ENCODE measurements at regions not wholly inside any gene's neighbourhood (a gene's known extent, or its start where the extent isn't known, plus 50 kb on each side); places are given as distances from the start of the nearest gene placed in this dataset.

- no peak for DNase-seq
These were observed 131.7 kb downstream of the PSMG1 start for GRCh38 chr21:39051588-39051949.

DNA sequence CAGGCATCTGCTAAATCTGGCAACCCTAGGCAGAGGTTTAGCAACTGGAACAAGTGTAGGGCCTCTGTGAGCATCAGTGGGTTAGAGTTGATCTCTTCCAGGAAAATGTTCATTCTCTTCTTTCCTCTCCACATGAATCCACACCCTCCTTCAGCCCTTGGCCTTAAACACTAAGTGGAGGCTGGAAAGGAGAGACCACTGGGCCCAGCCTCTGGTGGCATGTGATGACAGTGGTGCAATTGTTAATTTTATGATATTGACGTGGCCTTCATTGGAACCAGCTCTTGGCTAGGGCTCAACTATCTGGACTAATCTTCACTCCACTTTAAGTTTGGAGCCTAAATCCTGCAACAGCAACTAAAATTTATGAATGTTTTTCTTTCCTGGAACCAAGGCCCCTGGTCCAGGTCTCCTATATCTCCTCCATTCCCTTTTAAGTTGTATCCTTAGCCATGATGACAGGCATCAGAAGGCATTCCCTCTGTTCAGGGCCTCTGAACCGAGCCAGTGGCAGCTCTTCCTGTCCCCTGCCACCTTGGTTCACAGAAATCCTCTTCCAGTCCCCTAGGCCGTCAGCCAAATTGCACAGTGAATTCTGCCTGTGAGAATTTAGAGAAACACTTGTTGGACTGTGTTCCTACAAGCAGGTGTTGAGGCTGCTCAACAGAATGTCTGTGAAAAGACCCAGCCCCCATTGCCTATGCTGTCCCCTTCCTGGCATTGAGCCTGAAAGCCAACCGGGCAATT is 132.2 kb downstream of the PSMG1 start:
- DNase-seq: no peak

- no peak for DNase-seq
These were observed 134.7 kb downstream of the PSMG1 start for GRCh38 chr21:39048574-39048973.

- DNase-seq: no peak
These were observed 135.2 kb downstream of the PSMG1 start for GRCh38 chr21:39048064-39048463.

- DNase-seq: no peak
These were observed 136.2 kb downstream of the PSMG1 start for GRCh38 chr21:39047046-39047445.

- DNase-seq: no peak
These were observed 136.9 kb downstream of the PSMG1 start for GRCh38 chr21:39046236-39046916.

DNA sequence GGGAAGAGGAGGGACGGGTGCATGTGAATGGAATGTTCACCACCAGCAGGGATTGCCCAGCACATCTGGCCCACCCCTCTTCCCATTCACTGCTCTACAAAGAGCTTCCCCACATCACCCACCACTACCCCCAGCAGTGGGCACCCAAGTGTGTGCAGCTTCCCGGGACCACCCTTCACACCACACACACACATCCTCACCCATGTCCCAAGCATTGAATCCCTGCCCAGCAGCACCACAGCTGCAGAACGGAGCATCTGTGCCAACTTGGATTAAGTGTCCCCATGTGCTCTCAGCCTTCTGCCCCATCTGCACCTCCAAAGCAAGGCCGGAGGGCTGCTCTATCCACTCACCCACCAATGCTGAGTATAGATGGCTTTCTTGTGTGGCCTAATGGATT is 141.4 kb downstream of the PSMG1 start:
- no peak for DNase-seq

DNA sequence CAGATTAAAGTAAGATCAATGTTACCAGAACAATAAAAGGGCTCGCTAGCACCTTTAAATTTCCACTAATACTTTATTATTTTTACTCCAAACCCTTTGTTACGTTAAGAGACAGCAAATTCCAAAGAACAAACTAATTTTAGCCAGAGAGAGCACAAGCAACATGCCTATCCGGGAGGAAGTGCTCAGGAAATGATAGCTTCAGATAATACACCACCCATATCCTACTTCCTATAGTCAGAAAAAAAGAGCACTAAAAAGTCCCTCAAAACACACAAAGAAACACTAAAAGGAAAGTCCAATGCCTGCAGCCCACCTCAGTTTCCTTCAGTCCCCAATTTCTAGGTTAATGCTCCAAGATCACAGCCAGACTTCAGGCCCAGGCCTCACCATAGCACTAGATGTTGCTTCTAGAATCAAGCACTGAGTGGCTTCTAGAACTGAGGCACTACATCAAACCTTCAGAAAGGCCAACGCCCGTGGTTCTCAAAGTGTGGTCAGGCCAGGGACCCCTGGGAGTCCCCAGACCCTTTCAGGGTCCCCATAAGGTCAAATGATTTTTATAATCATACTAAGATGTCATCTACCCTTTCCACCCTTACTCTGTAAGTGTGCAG is 142.6 kb downstream of the PSMG1 start:
- no peak for DNase-seq

DNA sequence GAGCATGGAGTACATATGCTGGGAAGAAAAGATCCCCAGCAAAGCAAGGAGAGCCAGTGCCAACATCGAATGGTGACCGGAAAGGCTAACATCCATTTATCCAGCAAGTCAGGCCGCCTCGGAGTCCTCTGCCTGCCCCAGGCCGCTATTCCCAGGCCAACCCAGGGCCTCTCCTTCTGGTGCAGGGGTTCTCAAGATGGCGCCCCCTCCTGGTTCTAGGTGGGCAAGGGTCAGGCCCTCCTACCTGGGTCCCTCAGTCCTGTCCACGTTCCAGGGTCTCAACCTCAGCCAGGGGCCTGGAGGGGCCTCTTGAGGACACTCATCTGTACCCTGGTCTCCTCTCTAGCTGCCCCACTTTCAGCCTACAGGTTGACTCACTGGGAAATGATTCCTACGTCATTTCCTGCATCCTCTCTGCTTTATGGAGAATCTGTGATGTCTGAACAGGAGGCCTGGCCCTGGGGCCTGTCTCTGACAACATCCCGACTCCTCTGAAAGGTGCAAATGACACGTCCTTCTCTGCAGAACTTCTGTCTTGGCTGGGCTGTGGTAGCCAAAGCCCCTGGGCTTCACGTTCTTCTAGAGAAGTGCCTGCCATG is 145.3 kb downstream of the PSMG1 start:
- no peak for DNase-seq

GRCh38 chr21:39036581-39036980 is 146.7 kb downstream of the PSMG1 start:
- no peak for DNase-seq

- DNase-seq: no peak
These were observed 148.4 kb downstream of the PSMG1 start for GRCh38 chr21:39034590-39035536.

DNA sequence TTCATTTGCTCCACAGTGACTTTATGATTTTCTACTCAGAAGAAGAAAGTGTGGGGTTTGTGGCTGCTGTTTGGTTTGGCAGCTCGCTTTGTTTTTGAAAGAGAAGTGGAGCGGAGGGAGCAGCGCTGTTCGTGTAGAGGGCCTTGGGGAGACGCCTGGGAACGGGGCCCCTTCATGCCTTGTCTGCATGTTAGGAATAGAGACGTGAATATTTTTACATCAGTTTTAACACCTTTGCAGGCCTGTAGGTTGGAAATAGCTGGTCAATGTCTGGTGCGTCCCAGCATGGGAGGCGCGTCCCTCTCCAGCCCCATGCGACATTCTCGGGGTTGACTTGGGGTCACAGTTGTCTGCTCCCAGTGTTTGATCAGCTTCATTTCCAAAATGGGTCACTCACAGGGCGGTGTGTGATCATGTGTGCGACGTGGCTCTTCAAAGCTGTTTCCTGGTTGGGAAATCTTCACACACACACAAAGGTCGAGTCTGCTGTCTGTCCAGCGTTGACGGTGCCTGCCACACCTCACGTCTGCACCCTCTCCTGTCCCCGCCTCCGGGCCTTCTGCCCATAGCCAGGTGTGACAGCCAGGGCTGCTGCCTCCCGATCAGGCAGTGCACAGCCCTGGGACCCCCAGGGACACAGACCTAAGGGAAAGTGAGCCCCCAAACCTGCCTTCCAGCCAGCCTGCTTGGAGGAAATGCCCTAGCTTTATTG is 149.2 kb downstream of the PSMG1 start:
- no peak for DNase-seq

DNA sequence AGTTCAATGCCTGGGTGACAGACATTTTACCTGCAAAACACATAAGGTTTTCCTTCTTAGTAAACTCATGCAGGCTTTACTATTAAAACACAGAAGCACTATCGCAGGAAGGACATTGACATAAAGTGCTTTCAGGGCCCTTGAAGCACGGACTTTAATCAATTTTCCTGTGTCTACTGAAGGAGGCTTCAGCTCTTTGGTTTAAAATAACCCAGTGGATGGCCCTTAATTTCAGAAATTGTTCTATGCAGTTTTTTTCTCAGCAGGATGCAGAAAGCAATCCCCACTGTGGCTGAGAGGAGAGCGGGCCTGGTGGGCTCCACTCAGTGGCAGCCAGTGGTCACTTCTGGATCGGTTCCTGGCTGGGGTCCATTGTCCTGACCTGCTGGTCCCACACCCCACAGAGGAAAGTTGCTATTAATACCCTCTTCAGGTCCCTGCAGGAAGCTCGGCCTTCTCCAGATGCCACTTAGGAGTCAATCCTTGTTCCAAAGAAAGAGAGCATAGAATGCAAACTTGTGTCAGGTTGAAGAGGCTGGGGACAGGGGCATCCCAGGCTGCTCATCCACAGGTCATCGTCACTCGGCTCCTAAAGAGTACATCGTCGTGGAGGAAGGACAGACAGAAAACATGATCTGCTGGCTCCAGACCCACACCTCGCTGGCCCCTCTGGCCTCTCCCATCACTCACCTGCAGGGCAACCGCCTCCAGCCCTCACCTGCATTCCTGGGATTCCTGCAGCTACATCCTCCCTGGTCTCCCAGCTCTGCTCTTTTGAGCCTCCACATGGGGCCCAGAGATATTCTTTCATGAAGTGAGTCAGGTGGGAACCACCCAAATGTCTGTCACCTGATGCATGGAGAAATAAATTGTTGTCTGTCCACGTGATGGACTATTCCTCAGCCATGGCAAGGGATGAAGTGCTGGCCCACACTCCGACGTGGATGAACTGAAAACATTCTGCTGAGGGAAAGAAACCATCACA is 153.1 kb downstream of the PSMG1 start:
- DNase-seq: peak; percentile 33

DNA sequence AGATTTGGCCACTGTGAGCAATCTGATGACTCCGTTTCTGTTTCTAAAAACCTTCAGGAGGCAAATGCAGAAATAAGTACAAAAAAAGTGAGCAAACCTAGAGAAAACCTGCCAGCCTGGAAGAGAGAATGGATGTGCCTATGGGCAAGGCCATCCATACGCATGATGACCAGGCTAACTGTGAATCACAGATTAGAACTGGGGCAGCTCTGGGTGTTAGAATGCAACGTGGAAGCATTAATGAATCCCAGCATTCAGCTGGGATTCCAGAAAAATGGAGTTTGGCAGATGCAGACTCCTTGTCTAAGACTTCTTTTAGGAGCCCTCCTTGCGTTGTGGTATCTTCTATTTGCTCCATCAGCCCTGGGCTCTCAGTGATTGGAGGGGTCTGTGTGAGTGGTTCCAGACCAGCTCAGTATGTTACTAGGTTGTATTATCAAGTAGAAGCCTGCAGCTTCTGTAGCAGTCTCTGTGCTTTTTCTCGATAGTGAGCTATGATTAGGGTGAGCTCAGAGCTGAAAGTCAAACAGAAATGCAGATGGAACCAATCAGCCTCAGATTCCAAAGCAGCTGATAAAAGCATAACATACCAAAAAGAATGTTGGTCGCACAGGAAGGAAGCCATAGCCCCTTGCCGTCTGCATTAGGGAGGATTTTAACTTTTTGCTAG is 154.0 kb downstream of the PSMG1 start:
- no peak for DNase-seq

DNA sequence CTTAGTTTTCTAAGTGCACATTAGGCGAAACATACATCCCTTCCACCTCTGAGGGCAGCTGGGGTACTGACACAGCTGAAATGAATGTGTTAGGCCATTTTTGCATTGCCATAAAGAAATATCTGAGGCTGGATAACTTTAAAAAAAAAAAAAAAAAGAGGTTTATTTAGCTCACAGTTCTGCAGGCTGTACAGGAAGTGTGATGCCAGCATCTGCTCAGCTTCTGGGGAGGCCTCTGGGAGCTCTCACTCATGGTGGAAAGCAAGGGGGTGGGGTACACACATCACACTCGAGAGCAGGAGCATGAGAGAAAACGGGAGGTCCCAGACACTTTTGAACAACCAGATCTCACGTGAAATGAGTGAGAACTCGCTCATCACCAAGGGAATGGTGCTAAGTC is 158.1 kb downstream of the PSMG1 start:
- no peak for DNase-seq

GRCh38 chr21:39024538-39024937 is 158.7 kb downstream of the PSMG1 start:
- no peak for DNase-seq

DNA sequence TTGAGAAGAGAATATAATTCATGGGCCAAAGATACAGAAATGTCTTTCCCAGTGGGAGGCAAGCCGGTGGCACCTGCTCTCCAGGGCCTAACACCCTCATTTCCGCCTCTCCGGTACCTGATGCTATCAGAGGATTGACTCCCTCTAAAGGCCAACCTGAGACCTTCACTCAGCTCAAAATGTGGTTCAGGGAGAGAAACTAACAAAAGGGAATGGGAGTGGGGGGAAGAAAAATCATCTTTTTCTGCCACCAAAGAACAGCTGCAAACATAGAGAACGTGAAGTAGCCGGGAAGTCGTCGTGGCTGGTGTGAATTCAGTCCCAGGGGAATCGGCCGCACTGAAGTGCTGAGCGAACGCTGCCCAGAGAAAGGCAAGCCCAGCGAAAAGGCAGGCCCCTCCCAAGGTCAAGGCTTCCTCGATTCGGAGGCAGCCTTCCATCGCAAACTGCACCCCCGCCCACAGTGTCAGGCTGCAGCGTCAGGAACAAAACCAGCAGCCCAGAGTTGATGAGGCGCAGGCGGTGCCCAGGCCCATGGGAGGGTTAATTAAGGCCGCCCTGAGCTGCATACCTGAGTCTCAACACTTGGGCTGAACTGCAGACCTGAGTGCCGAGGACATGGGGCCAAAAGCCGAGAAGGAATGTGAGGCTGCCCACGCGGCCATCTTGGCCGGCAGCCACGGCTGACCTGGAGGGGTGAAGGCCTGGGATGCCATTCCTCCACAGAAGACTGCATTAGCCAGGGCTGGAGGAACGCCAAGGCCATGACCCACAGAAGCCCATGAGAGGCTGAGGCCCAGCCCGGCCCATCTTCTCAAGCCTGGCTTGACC is 160.2 kb downstream of the PSMG1 start:
- DNase-seq: no peak

- no peak for DNase-seq
These were observed 160.8 kb downstream of the PSMG1 start for GRCh38 chr21:39022466-39022862.

DNA sequence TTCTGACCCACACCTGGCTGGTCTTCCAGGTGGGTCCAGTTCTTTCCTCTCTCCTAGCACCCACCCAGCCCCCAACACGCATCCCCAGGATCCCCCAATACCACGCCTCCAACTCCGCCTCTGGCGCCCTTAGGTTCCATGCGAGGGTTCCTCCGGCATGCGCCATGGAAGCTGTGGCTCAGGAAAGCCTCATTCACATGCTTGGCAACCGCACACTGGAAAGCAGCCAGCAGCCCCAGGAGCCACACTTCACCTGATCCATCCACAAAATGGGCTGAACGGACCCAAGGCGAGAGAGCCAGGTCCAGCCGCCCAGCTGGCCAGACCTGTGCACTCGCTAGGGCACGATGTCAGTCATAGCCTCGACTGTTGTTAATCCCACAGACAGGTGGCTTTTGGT is 161.2 kb downstream of the PSMG1 start:
- DNase-seq: no peak

All from NCI-H2227 treated with DMSO at 0.1 percent for 48 hours (cell line).